ENCODE measurements at regions not wholly inside any gene's neighbourhood (a gene's known extent, or its start where the extent isn't known, plus 50 kb on each side); places are given as distances from the start of the nearest gene placed in this dataset.
"Not testable (repeated sequence)": the region's sequence is repeated elsewhere in the genome, so short reads cannot be mapped to it uniquely, and the experiment has no call there.

- H3K27me3 ChIP-seq (ENCODE audit: control insufficient read depth, insufficient read depth, low read length) = no peaks in the 10 kb centered on the region
- no peaks in the 10 kb centered on the region for H4K20me1 ChIP-seq (ENCODE audit: control insufficient read depth, extremely low read depth, insufficient read depth, low read length)
- H3K9me3 ChIP-seq (ENCODE audit: control insufficient read depth, insufficient read depth, low read depth, low read length) = no peaks in the 10 kb centered on the region
- H3K4me3 ChIP-seq (replicated peaks in 1 of 4; ENCODE audit: control extremely low read depth in 1 of 4, insufficient read depth in 1 of 4, low read depth in 3 of 4, low read length in 4 of 4) = no peak overlapping the region
- H3K4me2 ChIP-seq (ENCODE audit: extremely low read depth, insufficient read depth, low read length) = no peak overlapping the region
- no peaks in the 10 kb centered on the region for H3K79me2 ChIP-seq (ENCODE audit: control insufficient read depth, insufficient read depth, low read length)
- TF ChIP-seq CTCF (conservative IDR thresholded peaks at IDR 0.05 in 1 of 2, IDR thresholded peaks at IDR 0.05 in 1 of 2; ENCODE audit: low read depth in 1 of 2, low read length in 2 of 2) (no peak), EZH2 (IDR thresholded peaks at IDR 0.05; ENCODE audit: low read length, missing control alignments) (no peak)
- no peak overlapping the region for H3K9ac ChIP-seq (ENCODE audit: insufficient read depth, low read length)
- H2AFZ ChIP-seq (ENCODE audit: low read length) = no peak overlapping the region
- no peak for DNase-seq (ENCODE audit: low read depth in 2 of 2)
- H3K4me1 ChIP-seq (ENCODE audit: control insufficient read depth, extremely low read depth, insufficient read depth, low read length) = no peaks in the 10 kb centered on the region
- H3K27ac ChIP-seq (ENCODE audit: insufficient read depth, low read length) = no peak overlapping the region
- no peaks in the 10 kb centered on the region for H3K36me3 ChIP-seq (ENCODE audit: control insufficient read depth, insufficient read depth, low read length)
Observed at GRCh38 chr20:55934146-55934545, 71.2 kb downstream of the CBLN4 start.

GRCh38 chr20:55930876-55931275, 74.4 kb downstream of the CBLN4 start:
- not testable (repeated sequence) for H3K4me1 ChIP-seq (ENCODE audit: control insufficient read depth, extremely low read depth, insufficient read depth, low read length); DNase-seq (ENCODE audit: low read depth in 2 of 2); H2AFZ ChIP-seq (ENCODE audit: low read length); H3K36me3 ChIP-seq (ENCODE audit: control insufficient read depth, insufficient read depth, low read length); H3K27ac ChIP-seq (ENCODE audit: insufficient read depth, low read length); H3K9me3 ChIP-seq (ENCODE audit: control insufficient read depth, insufficient read depth, low read depth, low read length); H3K4me2 ChIP-seq (ENCODE audit: extremely low read depth, insufficient read depth, low read length); H3K27me3 ChIP-seq (ENCODE audit: control insufficient read depth, insufficient read depth, low read length); H3K9ac ChIP-seq (ENCODE audit: insufficient read depth, low read length); H3K79me2 ChIP-seq (ENCODE audit: control insufficient read depth, insufficient read depth, low read length); H4K20me1 ChIP-seq (ENCODE audit: control insufficient read depth, extremely low read depth, insufficient read depth, low read length); H3K4me3 ChIP-seq (replicated peaks in 1 of 4; ENCODE audit: control extremely low read depth in 1 of 4, insufficient read depth in 1 of 4, low read depth in 3 of 4, low read length in 4 of 4)

- Histone ChIP-seq H3K9me3 (ENCODE audit: control insufficient read depth, insufficient read depth, low read depth, low read length) (no peaks in the 10 kb centered on the region), H3K36me3 (ENCODE audit: control insufficient read depth, insufficient read depth, low read length) (no peaks in the 10 kb centered on the region), H3K27me3 (ENCODE audit: control insufficient read depth, insufficient read depth, low read length) (no peaks in the 10 kb centered on the region), H3K4me1 (ENCODE audit: control insufficient read depth, extremely low read depth, insufficient read depth, low read length) (no peaks in the 10 kb centered on the region), H3K4me2 (ENCODE audit: extremely low read depth, insufficient read depth, low read length) (no peak overlapping the region), H3K9ac (ENCODE audit: insufficient read depth, low read length) (no peak overlapping the region), H3K79me2 (ENCODE audit: control insufficient read depth, insufficient read depth, low read length) (no peaks in the 10 kb centered on the region), H2AFZ (ENCODE audit: low read length) (no peak overlapping the region), H4K20me1 (ENCODE audit: control insufficient read depth, extremely low read depth, insufficient read depth, low read length) (no peaks in the 10 kb centered on the region), H3K27ac (ENCODE audit: insufficient read depth, low read length) (no peak overlapping the region), H3K4me3 (replicated peaks in 1 of 4; ENCODE audit: control extremely low read depth in 1 of 4, insufficient read depth in 1 of 4, low read depth in 3 of 4, low read length in 4 of 4) (no peak overlapping the region)
- TF ChIP-seq EZH2 (IDR thresholded peaks at IDR 0.05; ENCODE audit: low read length, missing control alignments) (no peak), CTCF (conservative IDR thresholded peaks at IDR 0.05 in 1 of 2, IDR thresholded peaks at IDR 0.05 in 1 of 2; ENCODE audit: low read depth in 1 of 2, low read length in 2 of 2) (no peak)
- DNase-seq (ENCODE audit: low read depth in 2 of 2) = no peak
Observed at GRCh38 chr20:55928266-55928665, 77.1 kb downstream of the CBLN4 start.

- H3K27me3 ChIP-seq (ENCODE audit: control insufficient read depth, insufficient read depth, low read length) = no peaks in the 10 kb centered on the region
- H3K4me3 ChIP-seq (replicated peaks in 1 of 4; ENCODE audit: control extremely low read depth in 1 of 4, insufficient read depth in 1 of 4, low read depth in 3 of 4, low read length in 4 of 4) = no peak overlapping the region
- H3K4me1 ChIP-seq (ENCODE audit: control insufficient read depth, extremely low read depth, insufficient read depth, low read length) = no peaks in the 10 kb centered on the region
- no peaks in the 10 kb centered on the region for H3K79me2 ChIP-seq (ENCODE audit: control insufficient read depth, insufficient read depth, low read length)
- no peak for TF ChIP-seq EZH2 (IDR thresholded peaks at IDR 0.05; ENCODE audit: low read length, missing control alignments)
- no peak for TF ChIP-seq CTCF (conservative IDR thresholded peaks at IDR 0.05 in 1 of 2, IDR thresholded peaks at IDR 0.05 in 1 of 2; ENCODE audit: low read depth in 1 of 2, low read length in 2 of 2)
- H3K9me3 ChIP-seq (ENCODE audit: control insufficient read depth, insufficient read depth, low read depth, low read length) = no peaks in the 10 kb centered on the region
- no peaks in the 10 kb centered on the region for H3K36me3 ChIP-seq (ENCODE audit: control insufficient read depth, insufficient read depth, low read length)
- H3K9ac ChIP-seq (ENCODE audit: insufficient read depth, low read length) = no peak overlapping the region
- DNase-seq (ENCODE audit: low read depth in 2 of 2) = no peak
- H4K20me1 ChIP-seq (ENCODE audit: control insufficient read depth, extremely low read depth, insufficient read depth, low read length) = no peaks in the 10 kb centered on the region
- no peak overlapping the region for H3K27ac ChIP-seq (ENCODE audit: insufficient read depth, low read length)
- H2AFZ ChIP-seq (ENCODE audit: low read length) = no peak overlapping the region
- H3K4me2 ChIP-seq (ENCODE audit: extremely low read depth, insufficient read depth, low read length) = no peak overlapping the region
Observed at GRCh38 chr20:55919956-55920355, 85.4 kb downstream of the CBLN4 start.

All from fibroblast of lung (primary cell).